GM19468 (cell line): ENCODE measurements at regions not wholly inside any gene's neighbourhood (a gene's known extent, or its start where the extent isn't known, plus 50 kb on each side); places are given as distances from the start of the nearest gene placed in this dataset.

ENCODE experiments used
- ATAC-seq: cut with Tn5 transposase; IDR thresholded peaks from one replicate; pipeline ENCODE4 v1.9.1; 2021; ENCODE audit warnings: mild to moderate bottlenecking, moderate library complexity, moderate number of reproducible peaks; ENCODE audit not compliant: unreplicated experiment; ENCODE audit errors: extremely low read depth

DNA sequence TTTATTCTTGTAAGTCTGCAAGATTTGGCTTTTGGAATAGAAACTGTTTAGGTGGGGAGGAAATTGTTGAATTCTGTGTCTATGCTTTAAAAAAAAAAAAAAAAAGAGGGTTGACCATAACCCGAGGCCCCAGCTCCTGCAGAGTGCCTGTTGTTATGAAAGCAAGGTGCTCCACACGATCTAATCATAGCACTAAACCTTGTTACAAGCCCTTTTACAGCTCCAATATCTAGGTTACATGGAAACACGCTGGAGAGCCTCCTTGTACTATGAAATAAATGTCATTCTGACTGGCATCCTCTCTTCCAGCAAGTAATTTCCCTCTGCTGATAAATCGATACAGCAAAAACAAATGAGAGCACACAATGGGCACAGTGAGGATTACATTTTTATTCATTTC lies 303.1 kb upstream of the SOX5 start:
- ATAC-seq, result no peak

DNA sequence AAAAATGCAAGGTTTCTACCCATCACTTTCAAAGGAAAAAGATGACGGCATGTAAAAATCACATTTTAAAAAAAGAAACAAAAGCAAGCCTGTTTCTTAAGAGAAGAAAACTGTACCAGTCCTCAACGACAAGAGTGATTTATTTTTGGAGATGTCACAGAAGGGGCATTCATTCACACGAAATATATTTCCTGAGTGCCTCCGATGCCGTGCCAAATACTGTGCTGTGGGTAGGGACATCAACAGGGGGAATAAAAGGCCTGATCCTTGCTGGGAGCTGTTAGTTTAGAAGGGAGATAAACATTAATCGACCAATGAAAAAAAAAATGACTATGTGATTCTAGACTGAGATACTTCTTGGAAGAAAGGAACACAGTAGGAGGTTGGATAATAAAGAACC lies 297.5 kb upstream of the SOX5 start:
- ATAC-seq, result no peak

- ATAC-seq, result no peak
Observed at GRCh38 chr12:24246376-24246775, 296.9 kb upstream of the SOX5 start.

DNA sequence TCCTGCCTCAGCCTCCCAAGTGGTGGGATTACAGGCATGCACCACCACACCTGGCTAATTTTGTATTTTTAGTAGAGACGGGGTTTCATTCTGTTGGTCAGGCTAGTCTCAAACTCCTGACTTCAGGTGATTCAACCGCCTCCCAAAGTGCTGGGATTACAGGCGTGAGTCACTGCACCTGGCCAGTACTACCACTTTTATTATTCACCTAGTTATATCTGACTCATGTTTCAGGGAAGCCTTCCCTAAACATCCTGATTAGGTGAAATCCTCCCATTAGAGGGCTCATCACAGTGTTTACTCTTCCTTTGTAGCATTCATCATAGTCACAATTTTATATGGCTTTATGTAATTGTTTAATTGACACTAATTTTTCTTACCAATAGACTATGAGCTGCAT lies 295.3 kb upstream of the SOX5 start:
- no peak for ATAC-seq

- ATAC-seq, result no peak
Observed at GRCh38 chr12:24244231-24244630, 294.8 kb upstream of the SOX5 start.

DNA sequence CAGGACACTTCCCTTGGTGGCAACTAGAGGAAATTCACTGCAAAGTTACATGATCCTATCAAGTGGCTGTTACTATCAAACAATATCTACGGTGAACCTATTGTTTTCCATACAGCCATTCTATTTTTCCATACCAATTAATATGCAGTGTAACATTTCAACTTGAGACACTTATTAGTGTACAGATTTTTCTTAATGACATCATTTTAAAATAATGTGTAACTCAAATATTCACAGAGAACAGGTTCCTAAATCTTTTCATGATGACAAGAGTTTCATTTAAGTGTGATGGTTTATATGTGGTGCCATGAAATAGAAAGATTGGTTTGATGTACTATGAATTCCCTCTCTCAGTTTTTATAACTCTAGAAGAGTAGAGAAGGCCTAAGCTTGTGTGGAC lies 291.2 kb upstream of the SOX5 start:
- no peak for ATAC-seq

DNA sequence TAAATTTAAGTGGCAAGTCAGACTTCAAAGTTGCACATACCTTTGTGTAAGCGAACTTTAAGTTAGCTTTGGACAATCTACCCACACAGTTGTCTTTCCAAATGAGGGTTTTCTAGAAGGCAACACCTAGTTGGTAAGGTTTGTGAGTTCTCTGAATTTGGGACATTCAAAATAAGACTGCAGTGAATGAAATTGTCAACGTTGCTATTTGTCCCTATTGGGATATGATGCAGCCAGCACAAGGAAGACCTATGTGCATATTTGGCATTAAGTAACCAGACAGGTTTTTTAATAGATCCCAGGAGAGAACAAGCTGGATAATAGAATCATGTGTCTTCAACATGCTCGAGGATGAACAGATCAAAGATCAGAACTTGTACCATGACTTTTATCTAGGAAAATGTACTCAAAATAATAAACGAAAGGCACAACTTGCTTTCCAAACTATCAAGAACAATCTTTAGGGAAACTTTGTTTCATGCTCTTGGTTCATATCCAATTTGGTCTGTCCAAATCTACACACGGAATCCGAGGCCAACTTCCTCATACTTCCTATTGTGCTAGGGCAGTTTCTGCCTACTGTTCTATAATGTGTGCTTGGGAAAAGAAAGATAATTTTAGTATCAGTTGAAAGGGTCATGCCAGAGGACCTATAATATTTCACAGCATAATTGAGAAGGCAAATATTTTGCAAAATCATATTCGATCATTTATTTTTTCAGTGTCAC lies 284.2 kb upstream of the SOX5 start:
- ATAC-seq, result no peak

- no peak for ATAC-seq
Observed at GRCh38 chr12:24232531-24232930, 283.1 kb upstream of the SOX5 start.

DNA sequence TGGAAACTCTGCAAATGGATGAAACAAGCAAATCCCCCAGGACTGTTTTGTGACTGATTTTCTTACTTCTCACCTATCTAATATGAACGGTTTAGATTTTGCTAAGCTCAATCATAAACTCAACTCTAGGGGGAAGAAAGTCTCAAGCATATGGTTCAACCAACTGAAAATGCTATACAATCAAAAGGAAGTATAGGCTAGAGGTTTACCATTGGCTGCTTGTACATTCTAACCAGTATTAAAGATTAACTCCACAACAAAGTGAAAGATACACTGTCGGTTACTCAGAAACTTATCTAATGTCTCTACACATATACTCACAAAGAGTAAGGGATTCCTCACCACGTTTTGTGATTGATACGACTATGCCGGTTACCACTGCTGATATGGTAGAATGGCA lies 281.8 kb upstream of the SOX5 start:
- peak; percentile 60 for ATAC-seq

DNA sequence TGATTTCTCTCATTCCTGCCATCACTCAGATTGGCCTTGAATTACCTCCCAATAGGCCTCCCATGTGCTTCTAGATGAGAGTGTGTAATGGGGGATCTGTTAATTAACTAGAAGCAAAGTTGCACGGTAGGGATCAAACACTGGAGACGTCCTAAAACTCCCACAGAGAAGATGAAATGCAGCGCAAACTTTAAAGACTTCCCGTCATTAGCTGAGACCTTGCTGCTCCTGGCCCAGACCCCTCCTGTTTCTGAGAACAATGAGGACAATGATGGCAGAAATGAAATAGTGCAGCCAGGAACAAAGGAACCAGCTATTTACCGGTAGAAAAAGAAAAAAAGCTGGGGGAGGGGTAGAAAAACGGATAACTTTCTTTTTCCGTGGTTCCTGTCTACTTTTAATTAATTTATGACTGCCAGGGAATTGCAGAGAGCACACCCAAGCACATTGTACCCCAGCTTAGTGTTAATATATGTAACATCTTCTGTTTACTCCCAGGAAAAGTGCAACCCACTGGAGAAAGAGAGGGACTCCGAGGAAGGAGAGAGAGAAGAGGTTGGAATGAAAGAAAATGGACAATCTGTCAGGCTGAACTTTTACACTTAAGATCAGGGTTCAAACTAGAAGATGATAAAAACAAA lies 280.7 kb upstream of the SOX5 start:
- ATAC-seq, result no peak

DNA sequence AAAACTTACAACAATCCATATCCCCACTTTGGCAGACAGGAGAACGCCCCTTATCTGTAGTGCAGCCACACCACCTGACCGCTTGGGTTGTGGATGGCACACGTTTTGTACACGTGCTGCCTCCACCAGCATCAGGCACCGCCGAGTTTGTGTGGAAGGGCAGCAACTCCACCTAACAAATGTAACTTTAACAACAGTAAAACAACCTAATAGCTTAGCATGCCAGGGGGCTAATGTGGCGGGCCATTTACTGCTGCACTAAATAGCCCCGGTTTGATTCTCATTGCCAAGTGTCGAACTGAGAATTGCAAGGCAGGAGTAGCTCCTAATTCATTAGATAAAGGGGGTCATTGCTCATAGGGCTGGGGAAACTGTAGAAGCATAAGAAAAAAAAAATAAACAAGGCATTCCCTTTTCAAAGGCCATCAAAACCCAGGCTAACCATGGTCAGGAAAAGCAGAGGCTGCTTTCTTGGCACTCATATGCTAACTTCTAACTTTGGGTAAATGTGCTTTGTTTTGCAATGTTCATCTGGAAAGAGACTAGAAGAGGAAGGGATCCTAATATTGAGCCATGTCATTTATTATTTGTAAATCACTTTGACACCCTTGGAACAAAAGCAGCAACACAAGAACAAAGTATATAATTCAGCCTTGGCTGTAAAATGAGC lies 279.7 kb upstream of the SOX5 start:
- no peak for ATAC-seq

DNA sequence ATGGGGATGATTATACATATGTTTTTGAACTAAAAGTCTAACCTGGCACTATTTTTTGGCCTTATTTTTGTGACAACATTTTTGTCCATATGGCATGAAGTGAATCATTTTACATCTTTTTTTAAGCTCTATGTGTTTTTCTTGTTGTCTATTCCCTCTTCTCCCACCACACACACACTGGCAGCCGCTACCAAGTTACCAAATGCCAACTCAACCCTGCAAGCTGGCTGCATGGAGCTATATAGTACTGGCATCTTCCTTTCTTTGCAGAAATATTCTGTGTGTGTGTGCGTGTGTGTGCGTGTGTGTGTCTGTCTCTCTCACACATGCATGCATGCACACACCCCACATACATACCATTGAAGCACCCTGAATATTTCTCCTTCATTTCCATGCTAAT lies 278.9 kb upstream of the SOX5 start:
- no peak for ATAC-seq

DNA sequence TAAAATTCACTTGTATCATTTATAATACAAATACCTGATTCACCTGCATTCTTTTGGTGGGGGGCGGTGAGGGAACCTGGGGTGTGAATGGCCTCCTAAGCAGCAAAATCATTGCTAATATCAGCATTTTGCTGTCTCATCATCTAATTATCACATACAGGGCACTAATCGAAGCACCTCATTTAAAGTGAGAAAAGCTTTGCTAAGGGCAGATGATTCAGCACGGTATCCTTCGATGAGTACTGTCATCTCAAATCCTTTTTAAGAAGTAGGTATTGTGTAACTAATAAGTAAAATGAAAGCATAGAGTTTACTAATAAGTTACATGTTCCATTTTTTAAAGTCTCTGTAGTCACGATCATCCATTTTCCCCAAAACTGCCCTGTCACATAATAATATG lies 278.1 kb upstream of the SOX5 start:
- no peak for ATAC-seq

DNA sequence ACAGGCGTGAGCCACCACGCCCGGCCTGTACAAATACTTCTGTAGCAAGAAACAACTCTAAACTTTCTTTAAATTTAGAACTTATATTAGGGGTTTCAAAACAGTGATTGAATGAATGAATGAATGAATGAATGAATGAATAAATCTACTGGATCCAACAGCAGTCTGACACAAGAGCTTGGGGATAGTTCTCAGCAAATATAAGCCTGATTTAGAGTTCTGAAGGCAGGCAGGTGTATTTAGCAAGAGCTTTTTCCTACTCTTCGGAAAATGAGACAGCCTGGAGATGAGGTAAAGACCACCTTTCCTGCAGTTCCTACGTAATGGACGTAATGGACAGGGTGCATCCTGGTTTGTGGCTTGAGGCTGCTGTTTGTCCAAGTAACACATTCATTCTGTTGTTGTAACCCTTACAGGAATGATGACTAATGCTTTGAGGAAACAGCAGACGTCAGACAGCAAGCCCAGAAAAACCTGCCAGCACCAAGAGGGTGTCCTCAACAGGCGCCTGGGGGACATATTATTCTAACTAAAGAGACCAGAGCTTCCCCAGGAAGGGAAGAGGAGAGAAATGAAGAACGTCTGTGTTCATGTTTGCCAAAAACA lies 277.4 kb upstream of the SOX5 start:
- ATAC-seq, result no peak

- ATAC-seq, result no peak
Observed at GRCh38 chr12:24224401-24224800, 274.9 kb upstream of the SOX5 start.

DNA sequence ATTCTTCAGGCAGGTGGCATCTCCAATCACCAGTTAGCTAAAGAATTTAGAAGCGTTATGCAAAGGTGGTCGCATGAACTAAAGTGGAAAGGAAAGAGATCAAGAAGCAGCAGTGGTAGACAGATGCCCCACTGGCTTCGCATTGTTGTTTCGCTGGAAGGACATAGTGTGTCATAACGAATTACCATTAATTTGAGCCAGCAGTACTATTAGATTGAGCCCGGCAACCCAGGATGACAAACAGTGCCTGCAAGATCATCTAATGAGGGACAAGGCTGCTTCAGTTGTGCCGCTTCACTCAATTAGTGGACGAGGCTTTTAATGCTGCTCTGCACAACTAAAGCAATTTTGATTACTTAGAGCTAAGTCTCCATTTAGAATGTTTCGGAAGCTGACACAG lies 274.5 kb upstream of the SOX5 start:
- ATAC-seq, result no peak

DNA sequence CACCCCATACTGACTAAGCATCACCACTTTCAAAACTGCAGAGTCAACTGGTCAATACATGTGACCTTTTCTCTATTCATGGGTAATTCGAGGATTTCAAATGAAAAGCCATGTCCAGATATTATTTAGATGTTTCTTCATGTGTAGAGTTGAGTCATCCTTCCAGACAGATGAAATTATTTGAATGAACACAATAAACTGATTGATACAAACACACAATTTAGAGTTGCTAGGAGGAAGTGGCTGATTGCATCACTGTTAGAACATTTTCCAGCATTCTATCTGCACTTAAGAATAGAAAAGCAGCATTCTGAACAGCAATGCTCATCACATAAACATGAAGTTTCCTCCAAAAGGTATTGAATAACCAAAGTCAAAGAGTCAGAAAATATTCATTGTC lies 273.5 kb upstream of the SOX5 start:
- no peak for ATAC-seq

GRCh38 chr12:24212496-24212895 lies 263.0 kb upstream of the SOX5 start:
- no peak for ATAC-seq

GRCh38 chr12:24206621-24207020 lies 257.2 kb upstream of the SOX5 start:
- ATAC-seq, result no peak

DNA sequence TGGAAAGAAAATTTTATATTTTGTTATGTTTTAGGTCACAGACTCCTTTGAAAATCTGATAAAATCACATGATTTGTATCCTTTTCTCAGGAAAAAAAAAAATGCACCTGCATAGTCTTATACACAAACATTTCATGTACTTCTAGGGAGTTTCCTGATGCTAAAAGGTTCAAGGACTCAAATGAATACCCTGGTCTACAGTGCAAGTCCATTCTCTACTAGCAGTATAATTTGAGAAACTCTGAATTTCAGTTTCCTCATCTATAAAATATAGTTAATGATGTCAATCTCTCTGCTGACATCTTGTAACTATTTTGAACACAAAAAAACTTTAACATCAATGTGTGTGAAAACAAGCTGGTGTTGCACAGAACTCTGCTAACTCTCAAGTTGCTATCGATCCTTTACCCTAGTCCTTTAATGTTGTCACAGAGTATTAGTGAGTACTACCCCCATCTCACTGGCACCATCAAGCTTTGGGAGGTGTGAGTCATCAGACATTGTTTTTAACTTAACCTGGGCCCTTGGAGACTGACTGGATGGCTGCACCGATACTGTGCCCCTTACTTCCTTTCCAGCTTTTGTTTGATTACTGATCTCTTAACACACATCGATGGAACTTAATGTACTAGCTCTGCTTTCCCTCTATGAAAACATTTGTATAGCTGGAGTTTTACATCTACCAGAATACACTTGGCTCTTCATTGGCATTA lies 251.9 kb upstream of the SOX5 start:
- no peak for ATAC-seq

DNA sequence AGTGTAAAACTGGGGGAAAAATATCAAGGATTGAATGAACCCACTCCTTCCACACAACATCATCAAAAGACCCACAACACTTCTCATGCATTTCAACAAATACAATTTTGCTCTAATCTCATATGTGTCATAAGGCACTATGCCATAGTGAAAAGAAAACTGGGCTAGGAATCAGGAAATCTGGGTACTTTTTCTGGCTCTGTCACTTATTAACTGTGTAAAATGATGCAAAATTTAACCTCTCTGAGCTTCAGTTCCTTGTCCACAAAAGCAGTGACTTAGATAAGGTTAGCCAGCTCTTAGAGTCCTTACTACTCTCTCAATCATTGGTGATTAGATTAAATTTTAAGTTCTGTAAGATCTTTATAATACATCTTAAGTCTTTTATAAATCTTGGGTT lies 250.5 kb upstream of the SOX5 start:
- peak; percentile 11 for ATAC-seq
